ENCODE measurements at regions not wholly inside any gene's neighbourhood (a gene's known extent, or its start where the extent isn't known, plus 50 kb on each side); places are given as distances from the start of the nearest gene placed in this dataset.

DNA sequence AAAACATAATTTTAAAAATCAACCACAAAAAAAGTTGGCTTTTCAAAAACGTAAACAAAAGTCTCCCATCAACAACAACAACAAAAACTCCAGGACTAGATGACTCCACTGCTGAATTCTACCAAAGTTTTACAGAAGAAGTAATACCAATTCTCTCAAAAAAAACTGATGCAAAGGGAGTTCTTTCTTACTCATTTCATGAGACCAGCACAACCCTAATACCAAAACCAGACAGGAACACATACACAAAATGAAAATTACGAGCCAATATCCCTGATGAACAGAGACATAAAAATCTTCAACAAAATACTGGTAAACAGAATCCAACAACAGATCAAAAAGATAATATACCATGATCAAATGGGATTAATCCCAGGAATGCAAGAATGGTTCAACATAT lies 147.3 kb downstream of the BTG1 start:
- Histone ChIP-seq H3K36me3 (no peaks in the 10 kb centered on the region), H3K4me1 (peaks cover 0 to 29% (median 18%) of the 10 kb centered on the region in 12 donors), H3K4me3 (no peak overlapping the region), H3K27ac (no peak overlapping the region), H3K27me3 (no peaks in the 10 kb centered on the region), H3K9me3 (peaks cover 0 to 2% (median 0%) of the 10 kb centered on the region in 12 donors)
- TF ChIP-seq, protein P1, sequence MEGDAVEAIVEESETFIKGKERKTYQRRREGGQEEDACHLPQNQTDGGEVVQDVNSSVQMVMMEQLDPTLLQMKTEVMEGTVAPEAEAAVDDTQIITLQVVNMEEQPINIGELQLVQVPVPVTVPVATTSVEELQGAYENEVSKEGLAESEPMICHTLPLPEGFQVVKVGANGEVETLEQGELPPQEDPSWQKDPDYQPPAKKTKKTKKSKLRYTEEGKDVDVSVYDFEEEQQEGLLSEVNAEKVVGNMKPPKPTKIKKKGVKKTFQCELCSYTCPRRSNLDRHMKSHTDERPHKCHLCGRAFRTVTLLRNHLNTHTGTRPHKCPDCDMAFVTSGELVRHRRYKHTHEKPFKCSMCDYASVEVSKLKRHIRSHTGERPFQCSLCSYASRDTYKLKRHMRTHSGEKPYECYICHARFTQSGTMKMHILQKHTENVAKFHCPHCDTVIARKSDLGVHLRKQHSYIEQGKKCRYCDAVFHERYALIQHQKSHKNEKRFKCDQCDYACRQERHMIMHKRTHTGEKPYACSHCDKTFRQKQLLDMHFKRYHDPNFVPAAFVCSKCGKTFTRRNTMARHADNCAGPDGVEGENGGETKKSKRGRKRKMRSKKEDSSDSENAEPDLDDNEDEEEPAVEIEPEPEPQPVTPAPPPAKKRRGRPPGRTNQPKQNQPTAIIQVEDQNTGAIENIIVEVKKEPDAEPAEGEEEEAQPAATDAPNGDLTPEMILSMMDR (IDR thresholded peaks at IDR 0.05): no peak
- TF ChIP-seq POLR2A (IDR thresholded peaks at IDR 0.05): no peak
- WGBS, 4 donors: 94 to 98% (median 96%) methylated on average over 2 of the region's 2 CpGs
- intact Hi-C loops (cut with DNase I): loop anchor here in 3 of 10 donors (10.0 kb wide), 3 partner anchors 116 to 566 kb away; no protein-coding TSS in a partner anchor
- DNase-seq: no peak
- no peak for ATAC-seq

DNA sequence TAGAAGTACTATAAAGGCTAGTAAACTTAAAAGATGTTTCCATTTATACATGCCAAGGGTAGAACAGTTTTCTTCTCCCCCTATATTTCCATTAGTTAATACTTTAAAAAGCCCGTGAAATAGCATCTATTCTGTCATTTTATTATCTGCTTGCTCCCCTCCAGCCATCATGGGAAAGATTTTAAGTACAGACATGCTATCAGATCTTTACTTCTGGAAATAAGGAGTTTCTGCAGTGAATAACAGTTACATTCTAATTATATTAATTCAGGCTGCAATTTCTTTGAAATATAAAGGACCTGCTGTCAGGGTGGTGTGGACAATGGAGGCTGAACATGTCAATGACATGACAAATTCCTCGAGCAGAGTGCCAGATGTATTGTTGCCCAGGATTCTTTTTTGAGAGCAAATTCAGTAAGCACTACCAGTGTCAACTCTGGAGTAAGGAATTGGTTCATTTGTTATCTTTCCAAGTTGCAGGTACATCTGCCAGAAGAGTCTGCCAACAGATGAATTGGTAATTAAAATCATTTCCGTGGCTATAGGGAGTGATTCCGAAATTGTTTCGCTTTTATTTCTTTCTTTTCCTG lies 151.3 kb downstream of the BTG1 start:
- Histone ChIP-seq H3K27ac (peak overlapping the region in 3 of 12 donors; percentile 2 to 20 (median 10)), H3K9me3 (peaks cover 0 to 2% (median 0%) of the 10 kb centered on the region in 12 donors), H3K27me3 (no peaks in the 10 kb centered on the region), H3K4me1 (peaks cover 0 to 37% (median 9%) of the 10 kb centered on the region in 12 donors), H3K36me3 (no peaks in the 10 kb centered on the region), H3K4me3 (no peak overlapping the region)
- no peak for ATAC-seq
- WGBS, 4 donors: 55 to 62% (median 58%) methylated on average over 5 of the region's 5 CpGs
- TF ChIP-seq, protein P1 (IDR thresholded peaks at IDR 0.05): no peak
- no peak for TF ChIP-seq POLR2A (IDR thresholded peaks at IDR 0.05)
- no peak for DNase-seq
- intact Hi-C loops (cut with DNase I): loop anchor here in 4 of 10 donors (5.0 to 10.0 kb wide), 5 partner anchors 33 to 570 kb away; no protein-coding TSS in a partner anchor

DNA sequence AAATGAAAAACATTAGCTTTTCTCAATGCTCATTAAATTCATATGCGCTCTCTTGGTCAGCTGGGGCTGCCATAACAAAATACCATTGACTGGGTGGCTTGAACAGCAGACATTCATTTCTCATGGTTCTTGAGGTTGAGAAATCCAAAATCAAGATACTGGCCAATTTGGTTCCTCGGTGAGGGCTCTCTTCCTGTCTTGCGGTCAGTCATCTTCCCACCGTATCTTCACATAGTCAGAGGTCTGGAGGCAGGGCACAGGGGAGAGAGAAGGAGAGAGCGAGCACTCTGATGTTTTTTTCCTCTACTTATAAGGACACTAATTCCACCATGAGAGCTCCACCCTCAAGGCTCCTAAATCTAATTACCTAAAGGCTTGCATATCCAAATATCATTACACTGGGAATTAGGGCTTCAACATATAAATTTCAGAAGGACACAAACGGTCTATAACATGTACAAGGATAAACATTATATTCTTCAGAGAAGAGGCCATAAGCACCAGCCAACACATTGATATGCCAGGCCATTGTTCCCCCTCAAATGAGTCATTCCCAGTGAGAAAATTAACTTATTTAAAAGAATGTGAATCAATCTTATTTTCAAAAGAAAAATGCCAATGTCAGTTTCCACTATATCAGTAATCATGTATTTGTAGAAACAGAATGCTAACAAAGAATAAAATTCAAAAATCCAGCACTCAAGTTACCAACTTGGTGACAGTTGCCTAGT lies 152.2 kb downstream of the BTG1 start:
- H3K27ac ChIP-seq: peak overlapping the region in 2 of 12 donors; percentile 2 to 10
- no peak for ATAC-seq
- H3K36me3 ChIP-seq: no peaks in the 10 kb centered on the region
- no peaks in the 10 kb centered on the region for H3K9me3 ChIP-seq
- H3K27me3 ChIP-seq: no peaks in the 10 kb centered on the region
- intact Hi-C loops (cut with DNase I): loop anchor here in 4 of 10 donors (5.0 to 10.0 kb wide), 5 partner anchors 34 to 571 kb away; no protein-coding TSS in a partner anchor
- TF ChIP-seq POLR2A (IDR thresholded peaks at IDR 0.05): no peak
- TF ChIP-seq, protein P1 (IDR thresholded peaks at IDR 0.05): no peak
- 96 to 98% (median 96%) methylated on average over 6 of the region's 6 CpGs for WGBS, 4 donors
- no peak for DNase-seq
- peaks cover 0 to 37% (median 10%) of the 10 kb centered on the region in 12 donors for H3K4me1 ChIP-seq
- no peak overlapping the region for H3K4me3 ChIP-seq

Measured in heart left ventricle (tissue), 16 donors.